Naive thymus-derived CD8-positive, alpha-beta T cell (primary cell): ENCODE measurements at regions not wholly inside any gene's neighbourhood (a gene's known extent, or its start where the extent isn't known, plus 50 kb on each side); places are given as distances from the start of the nearest gene placed in this dataset.
A peak's percentile ranks its signal among the peaks of the same experiment; 100 is the strongest.

ENCODE experiments used
- ATAC-seq, 2 donors: fragments of 150-1000 bp; cut with Tn5 transposase in 1 of 2; sonication (Bioruptor Pico), chemical (Tn5 transposase) in 1 of 2; 1 replicate in 1 of 2; 2 replicates in 1 of 2; pipeline ENCODE4 v1.10.0; 2021; ENCODE audit warnings: mild to moderate bottlenecking in 2 of 2, moderate library complexity in 2 of 2
- POLR2A ChIA-PET: fragments of 350-600 bp; sonication (Branson Sonifier 250); formaldehyde crosslinking; loops from one replicate; lab custom pipeline; 2021; ENCODE audit warnings: antibody characterized with exemption; lab: Charles Lee
- DNase-seq, 10 donors: peaks; one replicate each; pipeline versions ENCODE4 v3.0.0 to v3.0.0-alpha.2; 2020 to 2022
- H3K27ac Mint-ChIP-seq, 10 donors: one replicate each; pipeline ENCODE4 v1.8.0; 2020 to 2022; ENCODE audit warnings: mild to moderate bottlenecking in 10 of 10, mixed read lengths in 10 of 10, moderate library complexity in 4 of 10, inconsistent platforms in 1 of 10
- H3K27me3 Mint-ChIP-seq, 5 donors: one replicate each; pipeline ENCODE4 v1.8.0; 2021 to 2022; ENCODE audit warnings: mixed read lengths in 5 of 5
- H3K36me3 Mint-ChIP-seq, 3 donors: one replicate each; pipeline ENCODE4 v1.8.0; 2020 to 2022; ENCODE audit warnings: mixed read lengths in 3 of 3, mild to moderate bottlenecking in 2 of 3, inconsistent platforms in 1 of 3
- H3K4me1 Mint-ChIP-seq, 4 donors: one replicate each; pipeline ENCODE4 v1.8.0; 2021 to 2022; ENCODE audit warnings: mixed read lengths in 4 of 4
- H3K4me3 Mint-ChIP-seq, 10 donors: one replicate each; pipeline ENCODE4 v1.8.0; 2020 to 2022; ENCODE audit warnings: mild to moderate bottlenecking in 10 of 10, mixed read lengths in 10 of 10, moderate library complexity in 6 of 10, inconsistent platforms in 1 of 10
- H3K9me3 Mint-ChIP-seq, 9 donors: one replicate each; pipeline ENCODE4 v1.8.0; 2020 to 2022; ENCODE audit warnings: mixed read lengths in 9 of 9, mild to moderate bottlenecking in 3 of 9, inconsistent platforms in 1 of 9, moderate library complexity in 1 of 9

GRCh38 chr3:147914532-147914931 is 505.4 kb downstream of the ZIC1 start:
- H3K4me3 Mint-ChIP-seq = no peak overlapping the region
- no peak overlapping the region for H3K27ac Mint-ChIP-seq
- DNase-seq = no peak
- H3K9me3 Mint-ChIP-seq = peaks cover 0 to 9% (median 0%) of the 10 kb centered on the region in 9 donors
- POLR2A ChIA-PET = no interaction called here
- ATAC-seq = no peak
- no peaks in the 10 kb centered on the region for H3K4me1 Mint-ChIP-seq
- no peaks in the 10 kb centered on the region for H3K27me3 Mint-ChIP-seq
- H3K36me3 Mint-ChIP-seq = no peaks in the 10 kb centered on the region

GRCh38 chr3:147915057-147915456 is 505.9 kb downstream of the ZIC1 start:
- Mint-ChIP-seq H3K4me3 (no peak overlapping the region), H3K27ac (no peak overlapping the region), H3K36me3 (no peaks in the 10 kb centered on the region), H3K9me3 (peaks cover 0 to 9% (median 0%) of the 10 kb centered on the region in 9 donors), H3K27me3 (no peaks in the 10 kb centered on the region), H3K4me1 (no peaks in the 10 kb centered on the region)
- no peak for DNase-seq
- POLR2A ChIA-PET = no interaction called here
- no peak for ATAC-seq

- H3K9me3 Mint-ChIP-seq = peaks cover 0 to 4% (median 0%) of the 10 kb centered on the region in 9 donors
- no peaks in the 10 kb centered on the region for H3K4me1 Mint-ChIP-seq
- no peak for DNase-seq
- no peaks in the 10 kb centered on the region for H3K27me3 Mint-ChIP-seq
- H3K36me3 Mint-ChIP-seq = no peaks in the 10 kb centered on the region
- H3K4me3 Mint-ChIP-seq = no peak overlapping the region
- no peak overlapping the region for H3K27ac Mint-ChIP-seq
- no peak for ATAC-seq
- POLR2A ChIA-PET = no interaction called here
Observed at GRCh38 chr3:147919496-147919895, 510.3 kb downstream of the ZIC1 start.

GRCh38 chr3:147921051-147921450 is 511.9 kb downstream of the ZIC1 start:
- H3K36me3 Mint-ChIP-seq = no peaks in the 10 kb centered on the region
- no peak overlapping the region for H3K4me3 Mint-ChIP-seq
- H3K27me3 Mint-ChIP-seq = no peaks in the 10 kb centered on the region
- ATAC-seq = no peak
- POLR2A ChIA-PET = no interaction called here
- no peaks in the 10 kb centered on the region for H3K4me1 Mint-ChIP-seq
- DNase-seq = no peak
- no peak overlapping the region for H3K27ac Mint-ChIP-seq
- peaks cover 0 to 4% (median 0%) of the 10 kb centered on the region in 9 donors for H3K9me3 Mint-ChIP-seq

GRCh38 chr3:147924755-147925154 is 515.6 kb downstream of the ZIC1 start:
- Mint-ChIP-seq H3K4me3 (no peak overlapping the region), H3K4me1 (no peaks in the 10 kb centered on the region), H3K36me3 (no peaks in the 10 kb centered on the region), H3K9me3 (peaks cover 0 to 2% (median 0%) of the 10 kb centered on the region in 9 donors), H3K27ac (no peak overlapping the region), H3K27me3 (no peaks in the 10 kb centered on the region)
- POLR2A ChIA-PET = no interaction called here
- DNase-seq (no peak), ATAC-seq (no peak)

- POLR2A ChIA-PET = no interaction called here
- Mint-ChIP-seq H3K9me3 (peaks cover 0 to 2% (median 0%) of the 10 kb centered on the region in 9 donors), H3K4me3 (no peak overlapping the region), H3K36me3 (no peaks in the 10 kb centered on the region), H3K4me1 (no peaks in the 10 kb centered on the region), H3K27me3 (no peaks in the 10 kb centered on the region), H3K27ac (no peak overlapping the region)
- no peak for ATAC-seq
- no peak for DNase-seq
Observed at GRCh38 chr3:147925272-147925671, 516.1 kb downstream of the ZIC1 start.

GRCh38 chr3:147930232-147930807 is 521.2 kb downstream of the ZIC1 start:
- no peaks in the 10 kb centered on the region for H3K27me3 Mint-ChIP-seq
- H3K9me3 Mint-ChIP-seq = no peaks in the 10 kb centered on the region
- ATAC-seq (no peak), DNase-seq (no peak)
- H3K27ac Mint-ChIP-seq = no peak overlapping the region
- no peak overlapping the region for H3K4me3 Mint-ChIP-seq
- no peaks in the 10 kb centered on the region for H3K36me3 Mint-ChIP-seq
- POLR2A ChIA-PET = no interaction called here
- no peaks in the 10 kb centered on the region for H3K4me1 Mint-ChIP-seq

GRCh38 chr3:147934451-147935180 is 525.5 kb downstream of the ZIC1 start:
- no peaks in the 10 kb centered on the region for H3K27me3 Mint-ChIP-seq
- peaks cover 0 to 3% (median 0%) of the 10 kb centered on the region in 9 donors for H3K9me3 Mint-ChIP-seq
- H3K4me3 Mint-ChIP-seq = no peak overlapping the region
- no peaks in the 10 kb centered on the region for H3K4me1 Mint-ChIP-seq
- no peaks in the 10 kb centered on the region for H3K36me3 Mint-ChIP-seq
- DNase-seq (no peak), ATAC-seq (no peak)
- POLR2A ChIA-PET = no interaction called here
- no peak overlapping the region for H3K27ac Mint-ChIP-seq

GRCh38 chr3:147937341-147937740 is 528.2 kb downstream of the ZIC1 start:
- POLR2A ChIA-PET = no interaction called here
- DNase-seq (no peak), ATAC-seq (no peak)
- H3K27ac Mint-ChIP-seq = peak overlapping the region in 1 of 10 donors; percentile 44
- no peak overlapping the region for H3K4me3 Mint-ChIP-seq
- H3K36me3 Mint-ChIP-seq = no peaks in the 10 kb centered on the region
- H3K27me3 Mint-ChIP-seq = no peaks in the 10 kb centered on the region
- peaks cover 0 to 4% (median 0%) of the 10 kb centered on the region in 9 donors for H3K9me3 Mint-ChIP-seq
- no peaks in the 10 kb centered on the region for H3K4me1 Mint-ChIP-seq

- ATAC-seq = no peak
- Mint-ChIP-seq H3K4me3 (no peak overlapping the region), H3K9me3 (peaks cover 0 to 4% (median 2%) of the 10 kb centered on the region in 9 donors), H3K4me1 (no peaks in the 10 kb centered on the region), H3K27ac (no peak overlapping the region), H3K27me3 (no peaks in the 10 kb centered on the region), H3K36me3 (no peaks in the 10 kb centered on the region)
- no peak for DNase-seq
- POLR2A ChIA-PET = no interaction called here
Observed at GRCh38 chr3:147937891-147938290, 528.7 kb downstream of the ZIC1 start.

GRCh38 chr3:147939425-147939824 is 530.3 kb downstream of the ZIC1 start:
- no peak for DNase-seq
- no peaks in the 10 kb centered on the region for H3K4me1 Mint-ChIP-seq
- H3K36me3 Mint-ChIP-seq = no peaks in the 10 kb centered on the region
- H3K9me3 Mint-ChIP-seq = peaks cover 0 to 5% (median 2%) of the 10 kb centered on the region in 9 donors
- no peaks in the 10 kb centered on the region for H3K27me3 Mint-ChIP-seq
- POLR2A ChIA-PET = no interaction called here
- no peak for ATAC-seq
- no peak overlapping the region for H3K4me3 Mint-ChIP-seq
- H3K27ac Mint-ChIP-seq = no peak overlapping the region

GRCh38 chr3:147939839-147940238 is 530.7 kb downstream of the ZIC1 start:
- Mint-ChIP-seq H3K4me3 (no peak overlapping the region), H3K36me3 (no peaks in the 10 kb centered on the region), H3K27me3 (no peaks in the 10 kb centered on the region), H3K4me1 (no peaks in the 10 kb centered on the region), H3K27ac (no peak overlapping the region), H3K9me3 (peaks cover 0 to 5% (median 2%) of the 10 kb centered on the region in 9 donors)
- POLR2A ChIA-PET = no interaction called here
- DNase-seq (no peak), ATAC-seq (no peak)

- H3K9me3 Mint-ChIP-seq = peaks cover 0 to 5% (median 2%) of the 10 kb centered on the region in 9 donors
- H3K4me1 Mint-ChIP-seq = no peaks in the 10 kb centered on the region
- POLR2A ChIA-PET = no interaction called here
- ATAC-seq = no peak
- no peaks in the 10 kb centered on the region for H3K36me3 Mint-ChIP-seq
- H3K27me3 Mint-ChIP-seq = no peaks in the 10 kb centered on the region
- no peak overlapping the region for H3K4me3 Mint-ChIP-seq
- H3K27ac Mint-ChIP-seq = no peak overlapping the region
- no peak for DNase-seq
Observed at GRCh38 chr3:147940405-147941193, 531.4 kb downstream of the ZIC1 start.
